H1 (cell line): ENCODE measurements at regions not wholly inside any gene's neighbourhood (a gene's known extent, or its start where the extent isn't known, plus 50 kb on each side); places are given as distances from the start of the nearest gene placed in this dataset.

Experiments
- CHD2 ChIP-seq: IDR thresholded peaks from 2 replicates; pipeline ENCODE4 v1.6.1; 2012; ENCODE audit warnings: low read length, improper control_type of control experiment
- GTF2F1 ChIP-seq: IDR thresholded peaks from 2 replicates; pipeline ENCODE4 v1.6.1; 2012; ENCODE audit warnings: low read depth, low read length, improper control_type of control experiment, borderline replicate concordance
- POLR2AphosphoS5 ChIP-seq: IDR thresholded peaks from 2 replicates; pipeline ENCODE4 v1.6.1; 2011; ENCODE audit warnings: low read depth, low read length

DNA sequence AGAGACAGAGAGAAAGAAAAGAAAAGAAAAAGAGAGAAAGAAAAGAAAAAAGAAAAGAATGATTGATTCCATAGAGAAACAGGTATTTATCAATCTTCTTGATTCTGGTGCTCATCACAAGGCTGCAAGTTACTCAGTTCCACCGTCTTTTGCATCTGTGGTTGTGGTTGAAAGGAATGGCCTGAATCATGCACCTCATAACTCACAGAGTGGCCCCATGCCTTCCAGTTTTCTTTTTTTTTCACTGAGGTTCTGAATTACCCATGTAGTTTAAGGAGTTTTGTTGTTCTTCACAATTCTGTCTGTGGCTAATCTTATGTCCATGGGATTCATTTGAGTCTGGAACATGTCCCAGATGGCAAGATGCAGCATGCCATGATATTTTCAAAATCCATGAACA is 156.0 kb downstream of the ZNF33B start (continued):
- TF ChIP-seq GTF2F1: no peak
- no peak for TF ChIP-seq CHD2
- TF ChIP-seq POLR2AphosphoS5: no peak
